ENCODE measurements at regions not wholly inside any gene's neighbourhood (a gene's known extent, or its start where the extent isn't known, plus 50 kb on each side); places are given as distances from the start of the nearest gene placed in this dataset.

DNA sequence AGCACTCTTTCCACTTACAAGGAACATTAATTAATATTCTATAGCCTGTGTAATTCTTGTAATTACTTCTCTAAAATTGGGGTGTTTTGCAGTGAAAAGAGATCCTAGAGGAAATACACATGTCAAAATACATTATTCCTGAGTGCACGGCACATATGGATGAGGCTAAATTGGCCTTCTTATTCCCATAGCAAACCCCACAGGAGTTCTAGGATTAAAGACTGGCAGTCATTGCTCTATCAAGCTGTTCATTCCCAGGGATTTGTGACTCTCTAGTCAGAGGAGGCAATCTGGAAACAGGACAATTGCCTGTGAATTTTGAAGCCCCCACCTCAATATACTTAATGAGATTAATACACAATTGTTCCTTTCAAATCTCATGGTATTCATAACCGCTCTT is 145.9 kb upstream of the OPCML start:
- CTCF ChIA-PET, result no interaction called here

DNA sequence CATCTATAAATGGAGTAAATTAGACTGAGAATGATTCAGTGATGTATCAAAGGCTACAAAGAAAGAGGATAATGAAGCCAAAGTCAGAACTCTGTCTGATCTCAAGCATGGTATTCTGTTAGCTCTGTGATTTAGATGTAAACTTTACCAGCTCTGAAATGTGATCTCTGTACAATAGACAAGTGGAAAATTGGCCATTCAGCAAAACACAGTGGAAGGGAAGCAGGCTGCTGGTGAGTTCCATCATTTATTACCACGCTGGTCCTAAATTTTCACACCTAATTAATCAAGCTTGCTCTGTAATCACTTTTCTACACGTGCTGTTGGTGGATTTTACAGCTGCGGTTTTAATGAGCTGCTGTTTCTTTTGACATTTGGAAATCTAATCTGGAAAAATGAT is 145.1 kb upstream of the OPCML start:
- no peak for DNase-seq
- Histone ChIP-seq H3K27ac (ENCODE audit: low read length) (no peak overlapping the region), H3K4me2 (ENCODE audit: low read length) (no peak overlapping the region), H3F3A (ENCODE audit: low read length, unreplicated experiment) (no peaks in the 10 kb centered on the region), H3K9ac (ENCODE audit: low read length) (no peak overlapping the region), H3K9me2 (replicated peaks; ENCODE audit: low read length) (no peaks in the 10 kb centered on the region), H3K27me3 (ENCODE audit: low read length) (no peaks in the 10 kb centered on the region), H4K20me1 (ENCODE audit: low read length) (no peaks in the 10 kb centered on the region), H3K36me3 (ENCODE audit: low read depth, low read length) (no peaks in the 10 kb centered on the region), H2AFZ (ENCODE audit: low read length) (no peak overlapping the region), H3K4me3 (ENCODE audit: low read length) (no peak overlapping the region), H3K9me3 (ENCODE audit: low read length) (peaks cover 24% of the 10 kb centered on the region), H3K4me1 (ENCODE audit: insufficient read depth, low read length) (no peaks in the 10 kb centered on the region), H3K79me2 (ENCODE audit: low read length) (no peaks in the 10 kb centered on the region)
- no peak for ATAC-seq
- TF ChIP-seq, protein P1, sequence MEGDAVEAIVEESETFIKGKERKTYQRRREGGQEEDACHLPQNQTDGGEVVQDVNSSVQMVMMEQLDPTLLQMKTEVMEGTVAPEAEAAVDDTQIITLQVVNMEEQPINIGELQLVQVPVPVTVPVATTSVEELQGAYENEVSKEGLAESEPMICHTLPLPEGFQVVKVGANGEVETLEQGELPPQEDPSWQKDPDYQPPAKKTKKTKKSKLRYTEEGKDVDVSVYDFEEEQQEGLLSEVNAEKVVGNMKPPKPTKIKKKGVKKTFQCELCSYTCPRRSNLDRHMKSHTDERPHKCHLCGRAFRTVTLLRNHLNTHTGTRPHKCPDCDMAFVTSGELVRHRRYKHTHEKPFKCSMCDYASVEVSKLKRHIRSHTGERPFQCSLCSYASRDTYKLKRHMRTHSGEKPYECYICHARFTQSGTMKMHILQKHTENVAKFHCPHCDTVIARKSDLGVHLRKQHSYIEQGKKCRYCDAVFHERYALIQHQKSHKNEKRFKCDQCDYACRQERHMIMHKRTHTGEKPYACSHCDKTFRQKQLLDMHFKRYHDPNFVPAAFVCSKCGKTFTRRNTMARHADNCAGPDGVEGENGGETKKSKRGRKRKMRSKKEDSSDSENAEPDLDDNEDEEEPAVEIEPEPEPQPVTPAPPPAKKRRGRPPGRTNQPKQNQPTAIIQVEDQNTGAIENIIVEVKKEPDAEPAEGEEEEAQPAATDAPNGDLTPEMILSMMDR (conservative IDR thresholded peaks at IDR 0.05; ENCODE audit: low read depth, low read length), result no peak
- TF ChIP-seq EZH2 (IDR thresholded peaks at IDR 0.05; ENCODE audit: low read length, unreplicated experiment), result no peak
- intact Hi-C loops (cut with micrococcal nuclease), result no loop called here
- ChIA-PET POLR2A (ENCODE audit: unreplicated experiment) (no interaction called here), CTCF (no interaction called here)
- BruUV-seq (replicated peaks), result no TSS peak

More for the DNA sequence above, 145.9 kb upstream of the OPCML start:
- Histone ChIP-seq H3K27ac (ENCODE audit: low read length) (no peak overlapping the region), H3K4me3 (ENCODE audit: low read length) (no peak overlapping the region), H4K20me1 (ENCODE audit: low read length) (no peaks in the 10 kb centered on the region), H3K27me3 (ENCODE audit: low read length) (no peaks in the 10 kb centered on the region), H3K36me3 (ENCODE audit: low read depth, low read length) (no peaks in the 10 kb centered on the region), H3K9ac (ENCODE audit: low read length) (no peak overlapping the region), H3K79me2 (ENCODE audit: low read length) (no peaks in the 10 kb centered on the region), H3K9me3 (ENCODE audit: low read length) (peaks cover 24% of the 10 kb centered on the region), H3K4me1 (ENCODE audit: insufficient read depth, low read length) (no peaks in the 10 kb centered on the region), H3F3A (ENCODE audit: low read length, unreplicated experiment) (no peaks in the 10 kb centered on the region), H2AFZ (ENCODE audit: low read length) (no peak overlapping the region), H3K9me2 (replicated peaks; ENCODE audit: low read length) (no peaks in the 10 kb centered on the region), H3K4me2 (ENCODE audit: low read length) (no peak overlapping the region)
- POLR2A ChIA-PET (ENCODE audit: unreplicated experiment), result no interaction called here
- intact Hi-C loops (cut with micrococcal nuclease), result no loop called here
- ATAC-seq, result no peak
- no TSS peak for BruUV-seq (replicated peaks)
- DNase-seq, result no peak
- TF ChIP-seq EZH2 (IDR thresholded peaks at IDR 0.05; ENCODE audit: low read length, unreplicated experiment) (no peak), EZH2phosphoT487 (IDR thresholded peaks at IDR 0.05; ENCODE audit: borderline replicate concordance, low read length) (no peak)
- TF ChIP-seq, protein P1 (conservative IDR thresholded peaks at IDR 0.05; ENCODE audit: low read depth, low read length), result no peak

DNA sequence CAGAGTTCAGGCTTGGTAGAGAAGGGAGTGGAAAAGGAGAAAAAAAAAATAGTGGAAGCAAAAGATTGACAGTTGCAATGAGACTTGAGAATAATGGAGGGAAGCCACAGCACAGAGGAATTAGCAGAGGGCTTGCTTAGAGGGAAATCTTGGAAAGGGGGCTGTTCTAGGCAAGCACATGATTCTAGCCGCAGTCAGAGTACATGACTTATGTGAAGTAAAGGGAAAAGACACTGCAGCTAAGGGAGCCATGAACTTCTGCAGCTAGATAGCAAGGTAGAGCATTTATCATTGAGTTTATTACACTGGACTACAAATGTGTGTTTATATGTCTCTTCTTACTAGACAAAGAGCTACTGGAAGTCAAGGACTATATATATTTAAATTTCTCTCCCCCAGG is 144.0 kb upstream of the OPCML start:
- Histone ChIP-seq H3K9me3 (ENCODE audit: low read length) (peaks cover 25% of the 10 kb centered on the region), H3K9ac (ENCODE audit: low read length) (no peak overlapping the region), H4K20me1 (ENCODE audit: low read length) (no peaks in the 10 kb centered on the region), H3F3A (ENCODE audit: low read length, unreplicated experiment) (no peaks in the 10 kb centered on the region), H3K9me2 (replicated peaks; ENCODE audit: low read length) (no peaks in the 10 kb centered on the region), H3K27me3 (ENCODE audit: low read length) (no peaks in the 10 kb centered on the region), H2AFZ (ENCODE audit: low read length) (no peak overlapping the region), H3K27ac (ENCODE audit: low read length) (no peak overlapping the region), H3K36me3 (ENCODE audit: low read depth, low read length) (no peaks in the 10 kb centered on the region), H3K79me2 (ENCODE audit: low read length) (no peaks in the 10 kb centered on the region), H3K4me1 (ENCODE audit: insufficient read depth, low read length) (no peaks in the 10 kb centered on the region), H3K4me2 (ENCODE audit: low read length) (no peak overlapping the region), H3K4me3 (ENCODE audit: low read length) (no peak overlapping the region)
- DNase-seq (no peak), ATAC-seq (no peak)
- TF ChIP-seq EZH2 (IDR thresholded peaks at IDR 0.05; ENCODE audit: low read length, unreplicated experiment), result no peak
- TF ChIP-seq, protein P1 (conservative IDR thresholded peaks at IDR 0.05; ENCODE audit: low read depth, low read length), result no peak
- TF ChIP-seq EZH2phosphoT487 (IDR thresholded peaks at IDR 0.05; ENCODE audit: borderline replicate concordance, low read length), result no peak
- BruUV-seq (replicated peaks), result no TSS peak
- ChIA-PET POLR2A (ENCODE audit: unreplicated experiment) (no interaction called here), CTCF (no interaction called here)
- intact Hi-C loops (cut with micrococcal nuclease), result no loop called here
